ENCODE measurements at regions not wholly inside any gene's neighbourhood (a gene's known extent, or its start where the extent isn't known, plus 50 kb on each side); places are given as distances from the start of the nearest gene placed in this dataset.
"Not testable (repeated sequence)": the region's sequence is repeated elsewhere in the genome, so short reads cannot be mapped to it uniquely, and the experiment has no call there.

- DNase-seq: no peak
Measured at GRCh38 chr10:4429571-4429970, 396.4 kb upstream of the AKR1E2 start.

- no peak for DNase-seq
Measured at GRCh38 chr10:4427532-4427931, 398.5 kb upstream of the AKR1E2 start.

DNA sequence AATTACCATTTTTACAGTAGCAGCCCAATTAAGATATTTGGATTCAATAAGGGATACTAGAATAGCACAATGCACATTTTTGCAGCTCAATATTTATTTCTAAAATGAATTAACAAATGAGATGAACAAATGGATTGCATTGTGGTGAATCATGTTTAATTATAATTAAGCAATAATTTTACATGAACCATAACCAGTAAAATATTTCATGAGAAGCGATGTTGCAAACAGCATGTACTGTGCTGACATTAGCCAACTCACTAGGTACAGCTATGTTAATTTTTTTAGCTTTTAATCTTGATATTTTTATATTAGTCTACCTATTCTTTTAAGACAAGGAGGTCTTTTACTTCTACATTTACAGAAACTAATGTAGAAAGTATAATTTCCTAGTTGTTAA is 399.1 kb upstream of the AKR1E2 start:
- DNase-seq: no peak

DNA sequence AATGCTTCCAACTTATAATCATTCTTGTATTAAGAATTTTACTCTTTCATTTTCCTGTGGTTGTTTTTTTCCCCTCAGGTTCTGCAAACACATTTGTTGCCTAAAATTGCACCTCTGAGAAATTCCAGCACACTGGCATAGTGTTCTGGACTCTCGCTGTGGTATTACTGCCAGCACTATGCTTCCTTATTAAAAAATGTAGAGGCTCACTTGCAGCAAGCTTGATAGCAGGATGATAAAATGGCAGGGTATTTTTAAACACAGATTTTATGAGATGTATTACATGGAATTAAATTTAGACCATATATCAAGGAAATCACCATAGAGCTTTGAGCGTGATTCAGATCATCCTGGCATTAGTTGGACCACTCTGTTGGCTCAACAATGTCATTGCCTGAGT is 416.7 kb upstream of the AKR1E2 start:
- DNase-seq: no peak

DNA sequence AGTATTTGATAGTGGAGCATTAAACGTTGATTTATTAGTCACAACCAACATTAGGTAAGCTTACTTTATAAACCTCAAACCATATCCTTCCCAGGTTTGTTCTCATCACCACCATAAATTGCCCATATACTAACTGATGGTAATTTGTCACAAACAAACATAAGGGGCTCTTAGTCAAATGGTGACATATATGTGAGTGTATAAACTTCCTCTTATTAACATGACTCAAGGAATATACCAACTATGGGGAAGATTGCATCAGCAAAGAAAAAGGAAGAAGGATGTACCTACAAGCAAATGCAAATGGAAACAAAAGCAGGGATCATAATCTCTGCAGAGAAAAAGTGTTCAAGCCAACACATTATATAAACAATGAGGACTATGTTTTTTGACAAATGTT is 418.2 kb upstream of the AKR1E2 start:
- no peak for DNase-seq

DNA sequence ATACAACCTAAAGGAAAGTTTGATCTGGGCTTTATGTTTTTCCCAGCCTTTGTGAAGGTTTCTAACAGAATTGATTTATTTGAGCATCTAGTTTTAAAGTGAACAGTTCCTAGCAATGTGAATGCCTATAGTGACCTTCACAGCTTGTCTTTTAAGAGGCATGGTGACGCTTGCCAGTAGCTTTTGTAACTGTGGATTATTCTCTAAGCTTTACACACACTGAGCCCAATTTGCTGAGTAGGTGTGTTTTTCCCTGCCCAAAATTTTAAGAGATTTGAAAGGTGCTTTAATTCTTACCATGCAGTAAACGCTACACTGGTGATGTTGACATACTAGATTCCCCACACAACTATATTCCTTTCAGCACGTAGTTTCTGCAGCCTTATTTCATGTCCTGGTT is 420.2 kb upstream of the AKR1E2 start:
- DNase-seq: no peak

DNA sequence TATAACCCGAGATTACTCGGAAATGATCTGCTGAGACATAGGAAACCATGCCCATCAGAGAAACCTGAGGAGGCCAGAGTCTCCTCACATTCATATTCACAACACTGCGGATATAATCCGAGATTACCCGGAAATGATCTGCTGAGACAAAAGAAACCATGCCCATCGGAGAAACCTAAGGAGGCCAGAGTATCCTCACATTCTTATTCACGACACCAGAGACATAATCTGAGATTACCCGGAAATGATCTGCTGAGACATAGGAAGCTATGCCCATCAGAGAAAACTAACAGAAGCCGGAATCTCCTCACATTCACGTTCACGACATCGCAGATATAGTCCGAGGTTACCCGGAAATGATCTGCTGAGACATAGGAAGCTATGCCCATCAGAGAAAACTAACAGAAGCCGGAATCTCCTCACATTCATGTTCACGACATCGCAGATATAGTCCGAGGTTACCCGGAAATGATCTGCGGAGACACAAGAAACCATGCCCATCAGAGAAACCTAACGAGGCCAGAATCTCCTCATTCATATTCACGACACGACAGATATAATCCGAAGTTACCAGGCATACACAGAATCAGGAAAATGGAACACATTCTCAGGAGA is 422.3 kb upstream of the AKR1E2 start:
- DNase-seq: no peak

DNA sequence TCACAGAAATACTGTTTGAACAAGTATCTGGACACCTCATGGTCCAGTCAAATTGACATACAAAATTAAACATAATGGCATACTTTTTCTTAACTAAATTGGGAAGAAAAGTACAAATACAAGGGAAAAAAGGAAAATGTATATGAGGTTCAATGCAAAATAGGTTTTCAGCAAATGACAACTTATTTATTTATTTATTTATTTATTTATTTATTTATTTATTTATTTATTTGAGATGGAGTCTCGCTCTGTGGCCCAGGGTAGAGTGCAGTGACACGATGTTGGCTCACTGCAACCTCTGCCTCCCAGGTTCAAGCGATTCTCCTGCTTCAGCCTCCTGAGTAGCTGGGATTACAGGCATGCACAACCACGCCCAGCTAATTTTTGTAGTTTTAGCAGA is 424.9 kb upstream of the AKR1E2 start:
- DNase-seq: not testable (repeated sequence)

- DNase-seq: no peak
Measured at GRCh38 chr10:4399556-4399955, 426.5 kb upstream of the AKR1E2 start.

- no peak for DNase-seq
Measured at GRCh38 chr10:4398602-4399001, 427.4 kb upstream of the AKR1E2 start.

GRCh38 chr10:4397337-4397736 is 428.7 kb upstream of the AKR1E2 start:
- no peak for DNase-seq

GRCh38 chr10:4396401-4397283 is 429.4 kb upstream of the AKR1E2 start:
- DNase-seq: no peak

- no peak for DNase-seq
Measured at GRCh38 chr10:4395731-4396130, 430.3 kb upstream of the AKR1E2 start.

DNA sequence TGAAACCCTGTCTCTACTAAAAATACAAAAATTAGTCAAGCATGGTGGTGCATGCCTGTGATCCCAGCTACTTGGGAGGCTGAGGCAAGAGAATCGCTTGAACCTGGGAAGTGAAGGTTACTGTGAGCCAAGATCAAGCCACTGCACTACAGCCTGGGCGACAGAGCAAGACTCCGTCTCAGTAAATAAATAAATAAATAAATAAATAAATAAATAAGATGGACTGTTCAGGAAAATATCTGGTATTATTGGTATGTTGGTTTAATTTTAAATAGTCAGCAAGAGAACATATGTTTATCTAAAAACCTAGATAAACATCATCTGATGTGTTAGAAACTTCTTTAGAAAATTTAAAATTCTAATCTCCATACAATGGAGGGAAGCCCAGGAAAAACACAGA is 431.6 kb upstream of the AKR1E2 start:
- DNase-seq: not testable (repeated sequence)

- DNase-seq: no peak
Measured at GRCh38 chr10:4391683-4392082, 434.3 kb upstream of the AKR1E2 start.

GRCh38 chr10:4390219-4390618 is 435.8 kb upstream of the AKR1E2 start:
- no peak for DNase-seq

GRCh38 chr10:4385231-4385870 is 440.7 kb upstream of the AKR1E2 start:
- no peak for DNase-seq

DNA sequence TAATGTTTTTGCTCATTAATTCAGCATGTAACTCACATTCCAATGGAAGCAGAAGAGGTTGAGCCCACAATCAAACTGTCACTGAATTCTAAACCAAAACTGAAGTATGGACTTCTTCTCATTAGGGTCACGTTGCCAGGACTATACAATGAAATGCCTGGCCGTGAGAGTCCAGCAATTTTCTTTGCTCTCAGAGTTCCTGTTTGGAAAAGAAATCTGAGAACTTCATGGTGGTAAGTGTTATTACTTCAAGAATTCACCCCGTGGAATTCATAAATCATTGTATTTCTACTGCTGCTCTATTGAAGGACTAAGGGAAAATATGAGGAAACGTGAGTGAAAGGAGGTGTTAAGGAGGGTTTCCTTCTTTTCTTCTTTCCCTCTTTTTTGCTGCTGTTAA is 441.8 kb upstream of the AKR1E2 start:
- no peak for DNase-seq

GRCh38 chr10:4383651-4384098 is 442.3 kb upstream of the AKR1E2 start:
- DNase-seq: no peak

DNA sequence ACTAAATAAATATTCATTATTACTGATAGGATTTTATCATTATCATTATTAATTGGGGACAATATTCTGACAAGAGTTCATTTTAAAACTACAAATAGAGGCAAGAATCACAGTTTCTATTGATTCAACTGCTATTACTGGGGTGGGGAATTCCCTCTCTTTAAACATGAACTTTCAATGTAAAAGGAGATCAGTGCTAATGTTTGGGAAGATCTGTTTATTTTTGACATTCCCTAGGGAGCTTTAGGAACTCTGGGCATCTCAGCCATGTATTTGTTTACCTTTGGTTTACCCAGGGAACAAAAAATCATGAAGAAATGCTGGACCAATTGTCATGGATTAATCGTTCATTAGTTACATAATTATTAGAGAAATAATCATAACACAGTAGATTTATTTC is 443.2 kb upstream of the AKR1E2 start:
- DNase-seq: no peak

DNA sequence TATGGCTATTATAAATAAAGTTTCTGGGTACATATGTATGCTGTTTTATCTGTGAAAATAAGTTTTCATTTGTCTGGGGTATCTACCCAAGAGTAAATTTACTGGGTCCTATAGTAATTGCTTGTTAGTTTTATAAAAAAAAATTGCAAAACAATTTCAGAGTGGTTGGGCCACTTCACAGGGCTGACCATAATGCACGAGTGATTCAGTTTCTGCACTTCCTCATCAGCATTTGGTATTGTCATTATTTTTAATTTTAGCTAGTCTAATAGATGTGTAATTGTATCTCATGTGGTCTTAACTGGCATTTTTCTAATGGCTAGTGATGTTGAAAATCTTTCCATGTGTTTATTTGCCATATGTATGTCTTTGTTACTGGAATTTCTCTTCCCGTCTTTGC is 452.4 kb upstream of the AKR1E2 start:
- no peak for DNase-seq

DNA sequence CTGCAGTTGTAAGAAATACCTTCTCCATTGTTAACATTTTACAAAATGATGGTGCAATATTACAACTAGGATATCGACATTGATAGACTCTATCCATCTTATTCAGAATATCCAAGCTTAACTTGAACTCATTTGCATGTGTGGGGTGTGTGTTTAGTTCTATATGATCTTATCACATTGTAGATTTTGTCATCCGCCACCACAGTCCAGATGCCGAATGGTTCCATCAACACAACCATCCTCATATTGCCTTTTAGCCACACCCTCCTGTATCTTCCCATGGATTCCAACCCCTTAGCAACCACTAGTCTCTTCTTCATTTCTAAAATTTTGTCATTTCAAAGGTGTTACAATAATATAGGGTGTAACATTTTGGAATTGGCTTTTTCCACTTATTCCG is 452.9 kb upstream of the AKR1E2 start:
- no peak for DNase-seq

DNA sequence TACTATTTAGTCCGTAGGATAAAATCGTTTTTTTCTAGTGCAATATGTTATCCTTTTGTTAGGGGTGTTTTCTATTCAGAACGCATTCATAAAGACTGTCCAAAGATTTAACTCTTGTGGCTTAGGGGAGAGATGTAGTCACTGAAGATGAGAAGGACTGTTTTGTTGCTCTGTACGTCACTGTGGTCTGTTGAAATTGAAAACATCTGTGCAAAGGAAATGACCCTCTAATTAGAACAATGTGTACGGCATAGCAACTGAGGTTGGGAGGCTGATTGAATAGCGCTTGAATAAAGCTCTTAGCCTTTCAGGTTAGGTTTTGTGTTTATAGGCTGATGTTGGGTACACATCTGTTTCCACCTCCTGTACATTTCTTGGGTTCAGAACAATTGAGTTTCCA is 453.4 kb upstream of the AKR1E2 start:
- DNase-seq: peak; percentile 42

DNA sequence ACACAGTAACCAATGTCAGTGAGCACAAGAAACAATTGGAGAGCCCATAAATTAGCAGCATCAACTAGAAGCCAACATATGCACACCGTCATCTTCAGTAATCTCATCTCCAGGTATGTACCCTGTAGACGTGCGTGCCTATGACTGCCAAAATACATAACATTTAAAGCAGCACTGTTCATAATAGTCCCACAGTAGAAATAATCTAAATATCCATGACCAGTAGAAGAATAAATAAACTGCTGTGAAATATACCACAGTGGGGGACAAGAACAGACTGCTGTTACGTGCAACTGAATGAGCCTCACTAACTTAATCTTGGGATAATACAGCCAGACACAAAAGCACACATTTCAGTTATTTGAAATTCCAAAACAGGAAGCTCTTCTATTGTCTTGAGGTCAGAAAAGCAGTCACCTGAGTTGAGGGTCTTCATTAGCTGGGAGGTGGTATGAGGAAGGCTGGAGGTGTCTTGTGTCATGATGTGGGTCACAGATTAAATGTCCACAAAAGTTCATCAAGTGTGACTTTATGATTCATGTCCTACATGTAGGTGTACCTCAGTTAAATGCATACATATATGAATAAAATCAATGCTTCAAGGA is 454.2 kb upstream of the AKR1E2 start:
- no peak for DNase-seq

All from left hindlimb (tissue), 1 donor.